Breast epithelium (tissue), 3 donors: ENCODE measurements at regions not wholly inside any gene's neighbourhood (a gene's known extent, or its start where the extent isn't known, plus 50 kb on each side); places are given as distances from the start of the nearest gene placed in this dataset.

Experiments
- POLR2A ChIP-seq: fragments of 450-650 bp; IDR thresholded peaks from one replicate; pipeline ENCODE4 v1.6.1; 2016; ENCODE audit warnings: antibody characterized with exemption, mild to moderate bottlenecking, moderate library complexity
- POLR2AphosphoS5 ChIP-seq, 3 donors: sonication (generic); formaldehyde crosslinking; IDR thresholded peaks; one replicate each; pipeline ENCODE4 v1.6.1; 2017; ENCODE audit warnings: antibody characterized with exemption in 3 of 3
- TF ChIP-seq, protein P1 (sequence below), 3 donors: fragments of 450-650 bp; IDR thresholded peaks; one replicate each; pipeline ENCODE4 v1.5.1; 2016 to 2017; ENCODE audit warnings: antibody characterized with exemption in 3 of 3, mild to moderate bottlenecking in 3 of 3, moderate library complexity in 3 of 3

DNA sequence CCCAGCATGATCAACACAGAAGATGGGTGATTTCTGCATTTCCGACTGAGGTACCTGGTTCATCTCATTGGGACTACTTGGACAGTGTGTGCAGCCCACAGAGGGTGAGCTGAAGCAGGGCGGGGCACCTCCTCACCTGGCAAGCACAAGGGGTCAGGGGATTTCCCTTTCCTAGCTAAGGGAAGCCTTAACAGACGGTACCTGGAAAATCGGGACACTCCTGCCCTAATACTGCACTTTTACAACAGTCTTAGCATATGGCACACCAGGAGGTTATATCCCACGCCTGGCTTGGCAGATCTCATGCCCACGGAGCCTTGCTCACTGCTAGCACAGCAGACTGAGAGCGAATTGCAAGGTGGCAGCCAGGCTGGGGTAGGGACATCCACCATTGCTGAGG, 92.9 kb upstream of the GRID2 start:
- TF ChIP-seq POLR2A (no peak), POLR2AphosphoS5 (IDR thresholded peaks at IDR 0.05) (no peak)
- TF ChIP-seq, protein P1, sequence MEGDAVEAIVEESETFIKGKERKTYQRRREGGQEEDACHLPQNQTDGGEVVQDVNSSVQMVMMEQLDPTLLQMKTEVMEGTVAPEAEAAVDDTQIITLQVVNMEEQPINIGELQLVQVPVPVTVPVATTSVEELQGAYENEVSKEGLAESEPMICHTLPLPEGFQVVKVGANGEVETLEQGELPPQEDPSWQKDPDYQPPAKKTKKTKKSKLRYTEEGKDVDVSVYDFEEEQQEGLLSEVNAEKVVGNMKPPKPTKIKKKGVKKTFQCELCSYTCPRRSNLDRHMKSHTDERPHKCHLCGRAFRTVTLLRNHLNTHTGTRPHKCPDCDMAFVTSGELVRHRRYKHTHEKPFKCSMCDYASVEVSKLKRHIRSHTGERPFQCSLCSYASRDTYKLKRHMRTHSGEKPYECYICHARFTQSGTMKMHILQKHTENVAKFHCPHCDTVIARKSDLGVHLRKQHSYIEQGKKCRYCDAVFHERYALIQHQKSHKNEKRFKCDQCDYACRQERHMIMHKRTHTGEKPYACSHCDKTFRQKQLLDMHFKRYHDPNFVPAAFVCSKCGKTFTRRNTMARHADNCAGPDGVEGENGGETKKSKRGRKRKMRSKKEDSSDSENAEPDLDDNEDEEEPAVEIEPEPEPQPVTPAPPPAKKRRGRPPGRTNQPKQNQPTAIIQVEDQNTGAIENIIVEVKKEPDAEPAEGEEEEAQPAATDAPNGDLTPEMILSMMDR (IDR thresholded peaks at IDR 0.05) = no peak
